Spleen (tissue), 7 donors: ENCODE measurements at regions not wholly inside any gene's neighbourhood (a gene's known extent, or its start where the extent isn't known, plus 50 kb on each side); places are given as distances from the start of the nearest gene placed in this dataset.

Source experiments
- POLR2A ChIP-seq, 3 donors: fragments of 450-650 bp; IDR thresholded peaks; one replicate each; pipeline ENCODE4 v1.5.1; 2017; ENCODE audit warnings: antibody characterized with exemption in 3 of 3, mild to moderate bottlenecking in 1 of 3
- POLR2AphosphoS5 ChIP-seq, 3 donors: sonication (generic); formaldehyde crosslinking; IDR thresholded peaks; one replicate each; pipeline ENCODE4 v1.5.1; 2017; ENCODE audit warnings: antibody characterized with exemption in 3 of 3
- TF ChIP-seq, protein P1 (sequence below), 11 experiments: fragments of 200-600 bp in 7 of 11; fragments of 450-650 bp in 4 of 11; sonication (generic) in 4 of 11; IDR thresholded peaks in 8 of 11; conservative IDR thresholded peaks in 3 of 11; 1 replicate in 7 of 11; 2 replicates in 4 of 11; pipeline versions ENCODE4 v1.4.0 to v1.8.0; 2016 to 2021; ENCODE audit warnings: antibody characterized with exemption in 11 of 11, inconsistent platforms in 4 of 11, mild to moderate bottlenecking in 1 of 11
- donor health status: DM: no; HTN: no; CAD: no; lungs with moderate emphysema.
- donor health status: DM: no; HTN: no; CAD: no.
- donor health status: DM: no; HTN: no; CAD: no.

DNA sequence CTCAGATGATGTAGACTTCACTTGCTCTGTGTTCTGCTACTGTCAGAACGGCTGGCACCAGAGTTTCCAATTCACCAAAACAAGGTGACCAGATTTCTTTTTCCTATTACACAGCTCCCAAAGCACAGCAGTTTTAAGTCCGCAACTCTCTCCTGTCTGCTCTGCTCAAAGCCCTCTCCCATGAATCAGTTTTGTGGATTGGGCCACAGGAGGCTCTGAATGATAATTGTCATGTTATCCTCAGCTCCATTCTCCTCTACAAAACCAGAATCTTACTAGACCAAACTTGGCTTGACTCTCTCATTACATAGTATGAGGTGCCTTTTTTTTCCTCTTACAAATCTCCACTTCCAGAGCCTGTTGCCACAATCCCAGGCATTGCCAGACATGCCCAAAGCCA is 223.5 kb downstream of the SNX13 start:
- TF ChIP-seq POLR2A (IDR thresholded peaks at IDR 0.05): no peak
- TF ChIP-seq, protein P1, sequence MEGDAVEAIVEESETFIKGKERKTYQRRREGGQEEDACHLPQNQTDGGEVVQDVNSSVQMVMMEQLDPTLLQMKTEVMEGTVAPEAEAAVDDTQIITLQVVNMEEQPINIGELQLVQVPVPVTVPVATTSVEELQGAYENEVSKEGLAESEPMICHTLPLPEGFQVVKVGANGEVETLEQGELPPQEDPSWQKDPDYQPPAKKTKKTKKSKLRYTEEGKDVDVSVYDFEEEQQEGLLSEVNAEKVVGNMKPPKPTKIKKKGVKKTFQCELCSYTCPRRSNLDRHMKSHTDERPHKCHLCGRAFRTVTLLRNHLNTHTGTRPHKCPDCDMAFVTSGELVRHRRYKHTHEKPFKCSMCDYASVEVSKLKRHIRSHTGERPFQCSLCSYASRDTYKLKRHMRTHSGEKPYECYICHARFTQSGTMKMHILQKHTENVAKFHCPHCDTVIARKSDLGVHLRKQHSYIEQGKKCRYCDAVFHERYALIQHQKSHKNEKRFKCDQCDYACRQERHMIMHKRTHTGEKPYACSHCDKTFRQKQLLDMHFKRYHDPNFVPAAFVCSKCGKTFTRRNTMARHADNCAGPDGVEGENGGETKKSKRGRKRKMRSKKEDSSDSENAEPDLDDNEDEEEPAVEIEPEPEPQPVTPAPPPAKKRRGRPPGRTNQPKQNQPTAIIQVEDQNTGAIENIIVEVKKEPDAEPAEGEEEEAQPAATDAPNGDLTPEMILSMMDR (IDR thresholded peaks at IDR 0.05 in 8 of 11, conservative IDR thresholded peaks at IDR 0.05 in 3 of 11): no peak
- no peak for TF ChIP-seq POLR2AphosphoS5 (IDR thresholded peaks at IDR 0.05)
